ENCODE measurements at regions not wholly inside any gene's neighbourhood (a gene's known extent, or its start where the extent isn't known, plus 50 kb on each side); places are given as distances from the start of the nearest gene placed in this dataset.

- TF ChIP-seq CTCF (IDR thresholded peaks at IDR 0.05) (no peak), EP300 (IDR thresholded peaks at IDR 0.05) (no peak), POLR2A (IDR thresholded peaks at IDR 0.05) (no peak)
These were observed 68.8 kb upstream of the PIK3C3 start for GRCh38 chr18:41886126-41886807.

Measured in ovary (tissue), 3 donors.